GM12878 (cell line): ENCODE measurements at regions not wholly inside any gene's neighbourhood (a gene's known extent, or its start where the extent isn't known, plus 50 kb on each side); places are given as distances from the start of the nearest gene placed in this dataset.

Experiments used
- ATAC-seq: fragments of 200-7000 bp; cut with Tn5 transposase; 3 replicates; pipeline ENCODE4 v1.9.1; 2020; ENCODE audit warnings: mild to moderate bottlenecking, moderate library complexity
- BruUV-seq: library from RNA; stranded (reverse); fragments of 400-500 nt; replicated peaks from 2 replicates; lab custom pipeline; 2021; lab: Mats Ljungman, UMichigan
- CTCF ChIA-PET: fragments of 300-600 bp; sonication (Branson Sonifier 250); formaldehyde crosslinking; extraction: SDS; loops from one replicate; lab custom pipeline; 2021; ENCODE audit warnings: inconsistent platforms; lab: Yijun Ruan, JAX
- POLR2A ChIA-PET: fragments of 350-600 bp; formaldehyde crosslinking; extraction: SDS; loops from one replicate; lab custom pipeline; 2021; ENCODE audit warnings: inconsistent platforms; lab: Charles Lee
- RAD21 ChIA-PET: fragments of 300-600 bp; sonication (Branson Sonifier 250); formaldehyde crosslinking; loops from one replicate; lab custom pipeline; 2023; ENCODE audit warnings: antibody characterized with exemption; ENCODE audit not compliant: unreplicated experiment; lab: Charles Lee
- SMC1A ChIA-PET: fragments of 300-600 bp; sonication (Branson Sonifier 250); formaldehyde crosslinking; loops from one replicate; lab custom pipeline; 2023; ENCODE audit not compliant: unreplicated experiment, uncharacterized antibody; lab: Charles Lee
- DNase-seq: peaks from one replicate; pipeline ENCODE4 v3.0.0-alpha.2; 2011; ENCODE audit warnings: low read depth, low spot score
- FAIRE-seq: peaks from 3 replicates; lab custom pipeline; 2011; peaks lifted over from hg19 to GRCh38; lab: Jason Lieb, UNC
- H2AFZ ChIP-seq: 2 replicates; pipeline ENCODE4 v1.6.0; 2011; ENCODE audit warnings: low read depth, low read length, control low read depth; ENCODE audit not compliant: control insufficient read depth
- H3K27ac ChIP-seq: 2 replicates; pipeline ENCODE4 v1.5.1; 2011; ENCODE audit warnings: control low read depth; ENCODE audit not compliant: control insufficient read depth, insufficient read depth
- H3K27me3 ChIP-seq, 2 experiments: replicated peaks in 1 of 2; 2 replicates each; pipeline versions ENCODE4 v1.6.0 to v1.6.1; 2011; ENCODE audit warnings: low read length in 1 of 2; ENCODE audit not compliant: control insufficient read depth in 2 of 2, insufficient read depth in 2 of 2
- H3K36me3 ChIP-seq, 2 experiments: 2 replicates each; pipeline ENCODE4 v1.5.1; 2011; ENCODE audit warnings: low read length in 1 of 2; ENCODE audit not compliant: control insufficient read depth in 2 of 2, insufficient read depth in 2 of 2
- H3K4me1 ChIP-seq: 2 replicates; pipeline ENCODE4 v1.6.1; 2011; ENCODE audit warnings: mild to moderate bottlenecking, low read length, moderate library complexity, mixed read lengths; ENCODE audit not compliant: control insufficient read depth, insufficient read depth
- H3K4me2 ChIP-seq: 2 replicates; pipeline ENCODE4 v1.6.0; 2011; ENCODE audit warnings: control low read depth; ENCODE audit not compliant: control insufficient read depth, insufficient read depth
- H3K4me3 ChIP-seq: fragments of 200-600 bp; sonication (generic); 2 replicates; pipeline ENCODE4 v1.5.1; 2016
- H3K79me2 ChIP-seq: 2 replicates; pipeline ENCODE4 v1.6.0; 2011; ENCODE audit warnings: low read length; ENCODE audit not compliant: control insufficient read depth, insufficient read depth
- H3K9ac ChIP-seq: 2 replicates; pipeline ENCODE4 v1.8.0; 2011; ENCODE audit warnings: low read length, control low read depth, mixed read lengths; ENCODE audit not compliant: control insufficient read depth, insufficient read depth
- H3K9me3 ChIP-seq: replicated peaks from 3 replicates; pipeline ENCODE4 v1.5.1; 2011; ENCODE audit warnings: mild to moderate bottlenecking, low read length; ENCODE audit not compliant: control insufficient read depth, insufficient read depth
- H4K20me1 ChIP-seq: 2 replicates; pipeline ENCODE4 v1.6.0; 2011; ENCODE audit not compliant: control insufficient read depth, insufficient read depth
- BRCA1 ChIP-seq: IDR thresholded peaks from 2 replicates; pipeline ENCODE4 v1.6.1; 2011; ENCODE audit warnings: low read depth, low read length, improper control_type of control experiment
- CHD1 ChIP-seq: IDR thresholded peaks from 2 replicates; pipeline ENCODE4 v1.6.1; 2012; ENCODE audit warnings: low read depth, low read length, improper control_type of control experiment
- CREB1 ChIP-seq: IDR thresholded peaks from 2 replicates; pipeline ENCODE4 v1.6.1; 2012; ENCODE audit warnings: low read depth, mild to moderate bottlenecking, inconsistent platforms
- ESRRA ChIP-seq: IDR thresholded peaks from 2 replicates; pipeline ENCODE4 v1.6.1; 2012; ENCODE audit warnings: mild to moderate bottlenecking, low read length, improper control_type of control experiment
- IRF4 ChIP-seq: IDR thresholded peaks from 2 replicates; pipeline ENCODE4 v1.6.1; 2011; ENCODE audit warnings: low read depth, low read length
- JUNB ChIP-seq: IDR thresholded peaks from 2 replicates; pipeline ENCODE4 v1.6.1; 2016; ENCODE audit warnings: antibody characterized with exemption, mild to moderate bottlenecking
- KAT2A ChIP-seq: conservative IDR thresholded peaks from 2 replicates; pipeline ENCODE4 v1.6.1; 2011; ENCODE audit warnings: low read depth, low read length; ENCODE audit not compliant: control insufficient read depth
- MYC ChIP-seq: IDR thresholded peaks from 2 replicates; pipeline ENCODE4 v1.6.1; 2011; ENCODE audit warnings: mild to moderate bottlenecking, low read length, moderate library complexity, inconsistent platforms; ENCODE audit not compliant: insufficient read depth, insufficient replicate concordance, insufficient read length, severe bottlenecking
- NBN ChIP-seq: fragments of 450-650 bp; IDR thresholded peaks from 2 replicates; pipeline ENCODE4 v1.6.1; 2016
- NFXL1 ChIP-seq: fragments of 450-650 bp; IDR thresholded peaks from 2 replicates; pipeline ENCODE4 v1.6.1; 2017; ENCODE audit warnings: antibody characterized with exemption, mild to moderate bottlenecking, borderline replicate concordance
- NRF1 ChIP-seq: conservative IDR thresholded peaks from 2 replicates; pipeline ENCODE4 v1.6.1; 2011; ENCODE audit warnings: mild to moderate bottlenecking, low read depth, low read length, improper control_type of control experiment
- POU2F2 ChIP-seq: IDR thresholded peaks from 3 replicates; pipeline ENCODE4 v1.6.1; 2011; ENCODE audit warnings: low read depth, mild to moderate bottlenecking, low read length, borderline replicate concordance
- RAD21 ChIP-seq: IDR thresholded peaks from 2 replicates; pipeline ENCODE4 v1.6.1; 2011; ENCODE audit warnings: mild to moderate bottlenecking, low read depth, low read length, moderate library complexity; ENCODE audit not compliant: insufficient read depth
- SIX5 ChIP-seq: IDR thresholded peaks from 2 replicates; pipeline ENCODE4 v1.6.1; 2011; ENCODE audit warnings: mild to moderate bottlenecking, low read depth, low read length, moderate library complexity; ENCODE audit not compliant: severe bottlenecking
- SMAD1 ChIP-seq: fragments of 450-650 bp; IDR thresholded peaks from 2 replicates; pipeline ENCODE4 v1.6.1; 2018; ENCODE audit warnings: mild to moderate bottlenecking, low read depth; ENCODE audit not compliant: partially characterized antibody
- SMAD5 ChIP-seq: IDR thresholded peaks from 2 replicates; pipeline ENCODE4 v1.6.1; 2016; ENCODE audit warnings: antibody characterized with exemption, low read depth
- TBL1XR1 ChIP-seq: IDR thresholded peaks from 2 replicates; pipeline ENCODE4 v1.6.1; 2012; ENCODE audit warnings: low read depth, low read length, improper control_type of control experiment
- ZBED1 ChIP-seq: IDR thresholded peaks from 2 replicates; pipeline ENCODE4 v1.6.1; 2016; ENCODE audit warnings: borderline replicate concordance
- ZNF274 ChIP-seq: IDR thresholded peaks from one replicate; pipeline ENCODE4 v1.8.0; 2011; ENCODE audit not compliant: insufficient read length, insufficient read depth
- WGBS: methylation state at CpG from one replicate; pipeline ENCODE4 v1.1.6; 2016; ENCODE audit warnings: low lambda C conversion rate; ENCODE audit not compliant: insufficient replicate concordance, insufficient coverage; ENCODE audit errors: missing lambda C conversion rate; 5-methylcytosine and 5-hydroxymethylcytosine counted together
- in situ Hi-C: fragments of 300-500 bp; cut with MboI; formaldehyde crosslinking; loops from 9 replicates; pipeline ENCODE4 v1.14.3; 2018; ENCODE audit warnings: mixed read lengths
- intact Hi-C: fragments of 100-400 bp; cut with micrococcal nuclease; formaldehyde crosslinking; loops from one replicate; pipeline ENCODE4 v1.14.2; 2022; ENCODE audit not compliant: unreplicated experiment
- TF ChIP-seq, protein P1 (sequence below): fragments of 450-650 bp; IDR thresholded peaks from 2 replicates; pipeline ENCODE4 v1.6.1; 2014; ENCODE audit warnings: mild to moderate bottlenecking

DNA sequence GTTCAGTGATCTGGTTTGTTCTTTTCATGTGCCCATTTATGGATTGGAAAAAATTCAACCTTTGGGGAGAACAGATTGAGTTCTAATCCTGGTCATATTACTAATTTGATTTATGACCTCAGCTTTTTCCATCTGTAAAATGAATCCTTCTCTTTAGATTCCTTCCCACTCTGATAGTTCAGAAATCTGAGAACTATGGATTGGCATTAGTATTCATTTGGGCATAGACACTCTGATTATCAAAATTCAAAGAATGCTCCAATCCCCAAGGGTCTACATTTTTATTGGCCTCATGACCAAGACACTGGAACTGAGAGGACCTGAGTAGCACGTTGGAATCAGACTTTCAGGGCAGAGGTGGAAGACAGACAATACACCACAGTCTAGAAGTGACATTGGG lies 405.9 kb upstream of the PAPPA start (continued):
- TF ChIP-seq, protein P1, sequence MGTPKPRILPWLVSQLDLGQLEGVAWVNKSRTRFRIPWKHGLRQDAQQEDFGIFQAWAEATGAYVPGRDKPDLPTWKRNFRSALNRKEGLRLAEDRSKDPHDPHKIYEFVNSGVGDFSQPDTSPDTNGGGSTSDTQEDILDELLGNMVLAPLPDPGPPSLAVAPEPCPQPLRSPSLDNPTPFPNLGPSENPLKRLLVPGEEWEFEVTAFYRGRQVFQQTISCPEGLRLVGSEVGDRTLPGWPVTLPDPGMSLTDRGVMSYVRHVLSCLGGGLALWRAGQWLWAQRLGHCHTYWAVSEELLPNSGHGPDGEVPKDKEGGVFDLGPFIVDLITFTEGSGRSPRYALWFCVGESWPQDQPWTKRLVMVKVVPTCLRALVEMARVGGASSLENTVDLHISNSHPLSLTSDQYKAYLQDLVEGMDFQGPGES, result no peak
- no peak for TF ChIP-seq NFXL1
- TF ChIP-seq, all 136 proteins: peak for 0

DNA sequence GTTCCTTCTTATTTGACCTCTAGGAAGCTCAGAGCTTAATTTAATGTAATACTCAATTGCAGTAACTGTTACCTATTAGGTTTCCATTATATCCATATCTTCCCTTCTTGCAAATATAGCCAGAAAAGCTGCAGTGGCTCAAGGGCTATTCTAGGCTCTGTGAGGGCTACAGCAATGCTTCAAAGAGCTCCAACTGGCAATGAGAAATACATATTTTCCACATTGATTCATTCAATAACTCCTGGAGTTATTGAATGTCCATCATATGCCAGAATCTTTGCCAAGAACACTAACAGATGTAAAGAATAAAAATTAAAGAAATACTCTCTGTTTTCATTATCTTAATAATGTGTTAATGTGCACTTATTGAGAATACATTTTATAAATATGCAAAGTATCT lies 396.9 kb upstream of the PAPPA start:
- DNase-seq (no peak), ATAC-seq (no peak), FAIRE-seq (no peak)
- no peak overlapping the region for H3K4me3 ChIP-seq
- in situ Hi-C loops (no loop called here), intact Hi-C loops (no loop called here)
- no peaks in the 10 kb centered on the region for H3K4me1 ChIP-seq
- CTCF ChIA-PET, result no interaction called here
- H3K27ac ChIP-seq, result no peak overlapping the region
- no peaks in the 10 kb centered on the region for H3K27me3 ChIP-seq
- H4K20me1 ChIP-seq, result no peaks in the 10 kb centered on the region
- H3K4me2 ChIP-seq, result no peak overlapping the region
- no peaks in the 10 kb centered on the region for H3K36me3 ChIP-seq
- H2AFZ ChIP-seq, result no peak overlapping the region
- H3K79me2 ChIP-seq, result no peaks in the 10 kb centered on the region
- BruUV-seq, result no TSS peak
- RAD21 ChIA-PET, result no interaction called here
- no peaks in the 10 kb centered on the region for H3K9me3 ChIP-seq
- SMC1A ChIA-PET, result no interaction called here
- POLR2A ChIA-PET, result no interaction called here
- no peak for TF ChIP-seq SMAD1
- no peak for TF ChIP-seq RAD21
- no peak for TF ChIP-seq TBL1XR1
- TF ChIP-seq IRF4, result no peak
- TF ChIP-seq CREB1, result no peak
- no peak overlapping the region for H3K9ac ChIP-seq

DNA sequence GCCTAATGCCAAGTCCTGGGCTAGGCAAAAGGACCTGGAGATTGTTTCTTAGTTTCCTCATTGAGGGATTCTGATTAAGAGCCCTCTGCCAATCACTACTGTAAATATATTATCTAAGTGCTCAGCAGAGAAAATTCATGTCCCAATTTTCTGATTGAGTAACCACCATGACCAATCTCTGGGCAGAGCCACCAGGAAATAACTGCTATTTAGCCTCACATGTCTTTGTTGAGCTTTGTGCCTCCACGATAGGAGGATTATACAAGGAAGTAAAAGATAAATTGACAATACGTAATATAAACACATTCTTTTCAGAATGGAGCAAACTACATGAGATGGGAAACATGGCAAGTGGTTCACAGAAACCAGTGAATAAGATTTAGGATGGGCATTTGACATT lies 396.1 kb upstream of the PAPPA start:
- CTCF ChIA-PET, result no interaction called here
- 0% methylated on average over 2 of the region's 2 CpGs for WGBS
- H3K36me3 ChIP-seq, result no peaks in the 10 kb centered on the region
- no peak for FAIRE-seq
- no peak for DNase-seq
- H3K4me1 ChIP-seq, result no peaks in the 10 kb centered on the region
- H4K20me1 ChIP-seq, result no peaks in the 10 kb centered on the region
- in situ Hi-C loops, result no loop called here
- no peak overlapping the region for H3K27ac ChIP-seq
- ATAC-seq, result no peak
- H3K9ac ChIP-seq, result no peak overlapping the region
- intact Hi-C loops, result no loop called here
- H3K9me3 ChIP-seq, result no peaks in the 10 kb centered on the region
- no peaks in the 10 kb centered on the region for H3K27me3 ChIP-seq
- POLR2A ChIA-PET, result no interaction called here
- H2AFZ ChIP-seq, result no peak overlapping the region
- SMC1A ChIA-PET, result no interaction called here
- RAD21 ChIA-PET, result no interaction called here
- no peaks in the 10 kb centered on the region for H3K79me2 ChIP-seq
- H3K4me3 ChIP-seq, result no peak overlapping the region
- BruUV-seq, result no TSS peak
- H3K4me2 ChIP-seq, result no peak overlapping the region
- TF ChIP-seq NRF1 (no peak), KAT2A (no peak), MYC (no peak), SMAD5 (no peak), CHD1 (no peak), BRCA1 (no peak), ZNF274 (no peak), ZBED1 (no peak), JUNB (no peak), NBN (no peak), ESRRA (no peak), POU2F2 (no peak), SIX5 (no peak)
